GM12892 (cell line): ENCODE measurements at regions not wholly inside any gene's neighbourhood (a gene's known extent, or its start where the extent isn't known, plus 50 kb on each side); places are given as distances from the start of the nearest gene placed in this dataset.

Experiments
- POLR2A ChIP-seq: IDR thresholded peaks from 2 replicates; pipeline ENCODE4 v1.6.1; 2011; ENCODE audit warnings: low read depth, low read length, control low read depth
- POLR2AphosphoS5 ChIP-seq: IDR thresholded peaks from 2 replicates; pipeline ENCODE4 v1.6.1; 2011; ENCODE audit warnings: low read depth, low read length, control low read depth

DNA sequence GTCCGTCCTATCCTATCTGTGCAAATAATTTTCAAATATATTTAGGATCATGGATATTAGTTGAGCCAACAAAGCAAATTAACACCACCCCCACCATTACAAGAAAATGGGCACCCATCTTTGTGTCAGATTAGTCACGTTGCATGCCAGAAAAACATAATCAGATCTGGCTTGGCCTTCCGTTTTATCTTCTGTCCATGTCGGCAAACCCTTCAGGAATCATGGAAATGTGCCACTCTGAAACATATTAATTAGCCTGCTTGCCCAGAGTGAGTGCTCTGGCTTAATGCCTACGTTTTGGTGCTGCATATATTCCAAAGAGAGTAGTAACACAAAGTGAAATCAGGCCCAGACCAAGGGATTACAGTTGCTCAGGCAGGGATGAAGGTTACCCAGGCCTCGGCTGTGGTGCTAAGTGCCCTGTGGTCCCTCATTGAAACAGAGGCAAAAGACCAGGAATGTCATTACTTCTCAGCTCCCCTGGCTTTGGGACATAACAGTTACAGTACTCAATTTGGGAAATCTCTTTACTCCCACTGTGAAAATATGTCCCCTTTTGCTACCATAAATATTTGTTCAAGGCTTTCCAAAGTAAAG lies 154.0 kb upstream of the LSM8 start:
- TF ChIP-seq POLR2AphosphoS5 (no peak), POLR2A (no peak)
